CD14-positive monocyte (primary cell): ENCODE measurements at regions not wholly inside any gene's neighbourhood (a gene's known extent, or its start where the extent isn't known, plus 50 kb on each side); places are given as distances from the start of the nearest gene placed in this dataset.
A peak's percentile ranks its signal among the peaks of the same experiment; 100 is the strongest.

ENCODE experiments used
- DNase-seq, 3 donors: peaks; one replicate each; pipeline ENCODE4 v3.0.0-alpha.2; 2011 to 2022
- H2AFZ ChIP-seq: 2 replicates; pipeline ENCODE4 v1.6.0; 2012; ENCODE audit warnings: mild to moderate bottlenecking, low read depth, low read length, inconsistent platforms; ENCODE audit not compliant: insufficient read depth, poor library complexity, severe bottlenecking
- H3K27ac ChIP-seq, 2 donors: 1 replicate in 1 of 2; 2 replicates in 1 of 2; pipeline ENCODE4 v1.5.1; 2012 to 2013; ENCODE audit warnings: low read length in 2 of 2, control low read depth in 1 of 2, inconsistent platforms in 1 of 2, low read depth in 1 of 2, mild to moderate bottlenecking in 1 of 2
- H3K27me3 ChIP-seq, 2 donors: one replicate each; pipeline versions ENCODE4 v1.6.0 to v1.6.1; 2011 to 2013; ENCODE audit warnings: low read length in 2 of 2; ENCODE audit not compliant: control insufficient read depth in 2 of 2, insufficient read depth in 2 of 2
- H3K36me3 ChIP-seq, 2 donors: replicated peaks in 1 of 2; 1 replicate in 1 of 2; 2 replicates in 1 of 2; pipeline versions ENCODE4 v1.5.1 to v1.6.1; 2012 to 2013; ENCODE audit warnings: low read length in 2 of 2, control low read depth in 1 of 2, inconsistent platforms in 1 of 2, mild to moderate bottlenecking in 1 of 2; ENCODE audit not compliant: insufficient read depth in 2 of 2, control insufficient read depth in 1 of 2
- H3K4me1 ChIP-seq, 2 donors: 1 replicate in 1 of 2; 2 replicates in 1 of 2; pipeline versions ENCODE4 v1.5.1 to v1.6.1; 2012 to 2013; ENCODE audit warnings: low read length in 2 of 2, control low read depth in 1 of 2, inconsistent platforms in 1 of 2, mild to moderate bottlenecking in 1 of 2, moderate library complexity in 1 of 2; ENCODE audit not compliant: insufficient read depth in 2 of 2, control insufficient read depth in 1 of 2
- H3K4me2 ChIP-seq: replicated peaks from 2 replicates; pipeline ENCODE3; 2012; ENCODE audit warnings: low read length, moderate library complexity, mild to moderate bottlenecking; ENCODE audit not compliant: poor library complexity, severe bottlenecking; ENCODE audit errors: extremely low read depth
- H3K4me3 ChIP-seq, 3 experiments: fragments of 200-600 bp in 1 of 3; sonication (generic) in 1 of 3; replicated peaks in 1 of 3; 1 replicate in 2 of 3; 2 replicates in 1 of 3; pipeline ENCODE4 v1.5.1; 2011 to 2013; ENCODE audit warnings: low read length in 3 of 3, mild to moderate bottlenecking in 3 of 3, control low read depth in 2 of 3, low read depth in 2 of 3, inconsistent platforms in 1 of 3, moderate library complexity in 1 of 3
- H3K79me2 ChIP-seq: 2 replicates; pipeline ENCODE4 v1.6.0; 2012; ENCODE audit warnings: mild to moderate bottlenecking, control low read depth, inconsistent platforms, low read length, moderate library complexity; ENCODE audit not compliant: insufficient read depth
- H3K9ac ChIP-seq: 2 replicates; pipeline ENCODE4 v1.6.0; 2017; ENCODE audit warnings: low read length, mild to moderate bottlenecking; ENCODE audit not compliant: insufficient read depth, poor library complexity, severe bottlenecking
- H3K9me3 ChIP-seq, 2 donors: replicated peaks in 1 of 2; 1 replicate in 1 of 2; 2 replicates in 1 of 2; pipeline versions ENCODE4 v1.5.1 to v1.6.1; 2012 to 2013; ENCODE audit warnings: low read length in 2 of 2, control low read depth in 1 of 2; ENCODE audit not compliant: control insufficient read depth in 1 of 2, insufficient read depth in 1 of 2
- H4K20me1 ChIP-seq: 2 replicates; pipeline ENCODE4 v1.6.0; 2012; ENCODE audit warnings: mild to moderate bottlenecking, low read length, control low read depth, moderate library complexity; ENCODE audit not compliant: insufficient read depth
- H3K27ac Mint-ChIP-seq, 7 donors: one replicate each; pipeline ENCODE4 v1.8.0; 2020; ENCODE audit warnings: mild to moderate bottlenecking in 7 of 7, mixed read lengths in 7 of 7, moderate library complexity in 6 of 7, inconsistent platforms in 2 of 7
- H3K27me3 Mint-ChIP-seq, 3 donors: one replicate each; pipeline ENCODE4 v1.8.0; 2021 to 2022; ENCODE audit warnings: low read depth in 3 of 3, mild to moderate bottlenecking in 3 of 3, mixed read lengths in 3 of 3, moderate library complexity in 3 of 3, inconsistent platforms in 1 of 3
- H3K36me3 Mint-ChIP-seq, 2 donors: one replicate each; pipeline ENCODE4 v1.8.0; 2020; ENCODE audit warnings: mixed read lengths in 2 of 2, inconsistent platforms in 1 of 2, mild to moderate bottlenecking in 1 of 2
- H3K4me1 Mint-ChIP-seq: one replicate; pipeline ENCODE4 v1.8.0; 2020; ENCODE audit warnings: mild to moderate bottlenecking, mixed read lengths
- H3K4me3 Mint-ChIP-seq, 2 donors: one replicate each; pipeline ENCODE4 v1.8.0; 2020; ENCODE audit warnings: mild to moderate bottlenecking in 2 of 2, mixed read lengths in 2 of 2, moderate library complexity in 1 of 2
- H3K9me3 Mint-ChIP-seq, 7 donors: one replicate each; pipeline ENCODE4 v1.8.0; 2020 to 2022; ENCODE audit warnings: mixed read lengths in 7 of 7, mild to moderate bottlenecking in 6 of 7, moderate library complexity in 6 of 7, inconsistent platforms in 2 of 7
- CTCF ChIP-seq: fragments of 200-600 bp; IDR thresholded peaks from one replicate; pipeline ENCODE4 v1.8.0; 2022; ENCODE audit warnings: antibody characterized with exemption, mild to moderate bottlenecking
- WGBS: methylation state at CpG from one replicate; pipeline ENCODE4 v1.1.5; 2013; ENCODE audit warnings: missing lambda C conversion rate; ENCODE audit not compliant: insufficient coverage; 5-methylcytosine and 5-hydroxymethylcytosine counted together
- intact Hi-C, 2 donors: fragments of 100-400 bp; cut with micrococcal nuclease; formaldehyde crosslinking; loops; one replicate each; pipeline versions ENCODE4 v1.15.0 to v1.15.1; 2023

GRCh38 chrX:39472161-39472560, 625.6 kb downstream of the BCOR start:
- Histone ChIP-seq H2AFZ (no peak overlapping the region), H3K4me1 (peaks cover 0 to 4% of the 10 kb centered on the region in 2 donors), H3K4me2 (no peak overlapping the region), H3K79me2 (no peaks in the 10 kb centered on the region), H3K4me3 (no peak overlapping the region), H3K9ac (no peak overlapping the region), H3K9me3 (no peaks in the 10 kb centered on the region), H3K36me3 (no peaks in the 10 kb centered on the region), H3K27ac (no peak overlapping the region), H4K20me1 (no peaks in the 10 kb centered on the region), H3K27me3 (no peaks in the 10 kb centered on the region)
- intact Hi-C loops, result no loop called here
- Mint-ChIP-seq H3K9me3 (peaks cover 0 to 2% (median 0%) of the 10 kb centered on the region in 7 donors), H3K27me3 (peaks cover 0 to 4% (median 3%) of the 10 kb centered on the region in 3 donors), H3K4me3 (no peak overlapping the region), H3K36me3 (no peaks in the 10 kb centered on the region), H3K4me1 (peaks cover 13% of the 10 kb centered on the region), H3K27ac (no peak overlapping the region)
- DNase-seq, result no peak
- no CpG with 5 or more reads among the region's 1 CpG for WGBS
- TF ChIP-seq CTCF, result no peak

DNA sequence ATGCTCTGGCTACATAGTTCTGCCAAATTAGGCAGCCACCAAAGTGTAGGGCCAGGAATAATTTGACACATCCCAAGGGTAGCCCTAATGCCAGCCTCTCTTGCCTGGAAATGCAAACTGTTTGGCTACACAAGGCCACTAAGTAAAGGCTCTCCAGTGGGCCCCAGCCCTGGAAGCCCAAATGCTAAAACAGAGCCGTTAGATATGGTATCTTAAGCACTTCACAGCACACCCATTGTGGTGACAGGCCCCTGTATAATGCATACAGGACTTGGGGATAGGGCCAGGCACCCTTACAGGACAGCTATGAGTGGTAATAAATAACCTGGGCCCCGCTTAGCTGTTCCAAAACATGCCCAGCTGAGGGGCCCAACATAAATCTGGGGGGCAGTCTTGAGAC, 623.9 kb downstream of the BCOR start:
- Mint-ChIP-seq H3K27ac (peak overlapping the region in 1 of 7 donors; percentile 32), H3K36me3 (no peaks in the 10 kb centered on the region), H3K27me3 (peaks cover 2 to 12% (median 3%) of the 10 kb centered on the region in 3 donors), H3K4me3 (no peak overlapping the region), H3K4me1 (peaks cover 18% of the 10 kb centered on the region), H3K9me3 (peaks cover 0 to 2% (median 0%) of the 10 kb centered on the region in 7 donors)
- intact Hi-C loops, result no loop called here
- H2AFZ ChIP-seq, result no peak overlapping the region
- DNase-seq, result no peak
- H3K4me1 ChIP-seq, result peaks cover 7 to 13% of the 10 kb centered on the region in 2 donors
- no peak overlapping the region for H3K4me3 ChIP-seq
- H3K79me2 ChIP-seq, result no peaks in the 10 kb centered on the region
- 100% methylated on average over 1 of the region's 2 CpGs for WGBS
- no peaks in the 10 kb centered on the region for H3K27me3 ChIP-seq
- H3K27ac ChIP-seq, result no peak overlapping the region
- no peaks in the 10 kb centered on the region for H3K36me3 ChIP-seq
- H3K4me2 ChIP-seq, result no peak overlapping the region
- no peak overlapping the region for H3K9ac ChIP-seq
- TF ChIP-seq CTCF, result no peak
- H3K9me3 ChIP-seq, result no peaks in the 10 kb centered on the region
- H4K20me1 ChIP-seq, result no peaks in the 10 kb centered on the region
